Neuron (in vitro differentiated cells): ENCODE measurements at regions not wholly inside any gene's neighbourhood (a gene's known extent, or its start where the extent isn't known, plus 50 kb on each side); places are given as distances from the start of the nearest gene placed in this dataset.

ENCODE experiments used
- H2AFZ ChIP-seq: one replicate; pipeline ENCODE4 v1.6.1; 2013; ENCODE audit warnings: low read depth, mild to moderate bottlenecking, inconsistent platforms, low read length, moderate library complexity
- H3K27me3 ChIP-seq: one replicate; pipeline ENCODE4 v1.6.1; 2013; ENCODE audit warnings: low read length; ENCODE audit not compliant: insufficient read depth
- H3K36me3 ChIP-seq: one replicate; pipeline ENCODE4 v1.6.1; 2013; ENCODE audit warnings: low read length; ENCODE audit not compliant: insufficient read depth
- H3K4me1 ChIP-seq: one replicate; pipeline ENCODE4 v1.6.1; 2013; ENCODE audit warnings: low read length; ENCODE audit not compliant: insufficient read depth
- H3K4me3 ChIP-seq: 2 replicates; pipeline ENCODE4 v1.5.1; 2013; ENCODE audit warnings: mild to moderate bottlenecking, low read length, moderate library complexity
- H3K9me3 ChIP-seq: one replicate; pipeline ENCODE4 v1.6.1; 2013; ENCODE audit warnings: low read length

DNA sequence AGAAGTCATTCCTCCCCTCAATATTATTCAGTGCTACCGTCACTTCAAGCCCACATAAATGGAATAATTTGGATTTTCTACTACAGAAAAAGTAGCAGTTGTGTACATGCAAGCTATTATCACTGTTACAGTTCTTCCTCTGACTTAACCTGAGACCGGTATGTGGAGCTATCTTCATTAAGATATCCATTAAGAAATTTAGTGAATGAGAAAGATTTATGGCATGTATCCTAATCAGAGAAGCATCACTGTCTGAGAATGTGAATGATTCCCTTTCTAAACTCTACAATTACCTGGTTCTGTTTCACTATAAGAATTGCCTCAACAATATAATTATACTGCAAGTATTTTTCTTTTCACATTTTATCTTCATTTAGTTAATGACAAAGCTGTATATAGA, 278.7 kb downstream of the KLF5 start:
- no peaks in the 10 kb centered on the region for H3K4me1 ChIP-seq
- H3K4me3 ChIP-seq, result no peak overlapping the region
- H3K9me3 ChIP-seq, result no peaks in the 10 kb centered on the region
- H3K36me3 ChIP-seq, result no peaks in the 10 kb centered on the region
- no peak overlapping the region for H2AFZ ChIP-seq
- H3K27me3 ChIP-seq, result no peaks in the 10 kb centered on the region

DNA sequence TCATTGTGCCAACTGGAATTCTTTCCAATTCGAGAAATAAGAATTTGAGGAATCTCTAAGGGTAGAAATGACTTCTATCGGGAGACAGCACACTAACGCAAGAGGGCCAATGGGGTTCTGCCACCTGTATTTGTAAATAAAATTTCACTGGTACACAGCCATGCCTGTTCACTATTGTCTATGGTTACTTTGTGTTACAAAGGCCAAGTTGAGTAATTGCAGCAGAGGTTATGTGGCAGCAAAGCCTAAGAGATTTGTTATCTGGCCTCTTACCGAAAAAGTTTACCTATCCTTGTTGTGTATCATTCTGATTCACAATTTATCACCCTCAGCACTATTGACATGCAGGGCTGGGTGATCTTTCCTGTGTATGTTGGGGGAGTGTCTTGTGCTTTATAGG, 278.0 kb downstream of the KLF5 start:
- Histone ChIP-seq H3K36me3 (no peaks in the 10 kb centered on the region), H3K9me3 (no peaks in the 10 kb centered on the region), H2AFZ (no peak overlapping the region), H3K4me3 (no peak overlapping the region), H3K27me3 (no peaks in the 10 kb centered on the region), H3K4me1 (no peaks in the 10 kb centered on the region)

DNA sequence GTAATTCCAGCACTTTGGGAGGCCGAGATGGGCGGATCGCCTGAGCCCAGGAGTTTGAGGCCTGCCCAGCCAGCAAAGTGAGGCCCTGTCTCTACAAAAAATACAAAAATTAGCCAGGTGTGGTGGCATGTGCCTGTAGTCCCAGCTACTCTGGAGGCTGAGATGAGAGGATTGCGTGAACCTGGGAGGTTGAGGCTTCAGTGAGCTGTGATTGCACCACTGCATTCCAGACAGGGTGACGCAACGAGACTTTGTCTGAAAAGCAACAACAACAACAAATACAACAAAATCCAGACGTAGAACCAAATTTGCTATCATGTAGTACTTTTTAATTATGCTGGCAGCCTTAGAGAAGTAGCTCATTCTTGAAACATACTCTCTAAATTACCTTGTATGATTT, 277.1 kb downstream of the KLF5 start:
- H3K4me1 ChIP-seq, result no peaks in the 10 kb centered on the region
- no peaks in the 10 kb centered on the region for H3K36me3 ChIP-seq
- H3K27me3 ChIP-seq, result no peaks in the 10 kb centered on the region
- no peak overlapping the region for H2AFZ ChIP-seq
- no peak overlapping the region for H3K4me3 ChIP-seq
- no peaks in the 10 kb centered on the region for H3K9me3 ChIP-seq

DNA sequence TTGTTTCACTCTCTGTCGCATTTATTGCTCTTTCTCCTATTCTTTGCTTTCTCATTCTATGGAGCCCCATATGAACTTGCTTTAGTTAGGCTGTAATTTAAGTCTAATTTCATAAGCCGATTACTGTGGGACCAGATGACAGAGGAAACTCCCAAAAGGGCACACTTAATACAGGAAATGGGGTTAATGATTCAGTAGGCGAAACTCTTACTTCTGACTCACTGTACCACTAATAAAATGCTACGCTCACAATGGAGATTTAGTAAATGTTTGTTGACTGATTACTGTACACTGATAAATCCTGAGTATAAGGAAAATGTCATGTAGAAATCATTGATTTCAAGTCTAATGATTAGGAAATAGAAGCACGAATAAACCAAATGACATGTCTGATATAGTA, 276.4 kb downstream of the KLF5 start:
- Histone ChIP-seq H3K36me3 (no peaks in the 10 kb centered on the region), H3K4me3 (no peak overlapping the region), H2AFZ (no peak overlapping the region), H3K27me3 (no peaks in the 10 kb centered on the region), H3K9me3 (no peaks in the 10 kb centered on the region), H3K4me1 (no peaks in the 10 kb centered on the region)

DNA sequence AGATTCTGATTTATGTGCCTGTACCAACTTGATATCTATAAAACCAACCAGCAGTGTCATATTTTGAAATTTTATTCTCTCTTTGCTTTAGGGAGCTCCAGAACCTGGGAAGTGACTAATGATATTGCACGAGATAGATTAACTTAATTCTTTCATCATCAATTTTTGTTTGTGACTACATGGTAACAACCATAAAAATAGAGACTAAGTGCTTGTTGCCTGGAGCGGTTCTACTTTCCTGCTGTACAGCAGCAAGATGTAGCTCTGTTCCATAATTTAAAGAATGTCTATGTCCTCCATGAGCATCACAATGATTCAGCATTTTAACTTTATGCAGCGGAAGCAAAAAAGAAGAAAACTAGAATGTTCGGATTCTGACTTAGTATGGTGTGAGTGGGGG, 275.6 kb downstream of the KLF5 start:
- H3K9me3 ChIP-seq, result no peaks in the 10 kb centered on the region
- no peak overlapping the region for H3K4me3 ChIP-seq
- H3K36me3 ChIP-seq, result no peaks in the 10 kb centered on the region
- no peaks in the 10 kb centered on the region for H3K27me3 ChIP-seq
- H2AFZ ChIP-seq, result no peak overlapping the region
- H3K4me1 ChIP-seq, result no peaks in the 10 kb centered on the region

DNA sequence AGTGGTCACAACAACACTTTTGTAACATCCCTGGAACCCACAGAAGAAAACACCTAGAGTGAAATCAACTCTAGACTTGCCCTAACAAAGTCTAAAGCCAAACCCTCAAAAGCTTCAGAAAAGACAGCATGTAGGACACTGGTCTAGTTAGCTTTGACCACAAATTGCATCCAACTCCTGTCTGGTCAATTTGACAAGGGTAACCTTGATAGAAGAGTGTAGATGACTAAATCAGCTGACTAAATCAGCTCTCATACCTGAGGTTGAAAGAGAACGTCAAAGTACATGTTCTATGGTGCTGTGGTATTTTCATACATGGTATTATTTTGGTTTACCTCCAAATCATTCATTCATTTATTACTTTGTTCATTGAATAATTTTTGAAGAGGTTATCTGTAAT, 272.8 kb downstream of the KLF5 start:
- Histone ChIP-seq H3K36me3 (no peaks in the 10 kb centered on the region), H3K4me3 (no peak overlapping the region), H3K4me1 (no peaks in the 10 kb centered on the region), H3K27me3 (no peaks in the 10 kb centered on the region), H2AFZ (no peak overlapping the region), H3K9me3 (no peaks in the 10 kb centered on the region)

DNA sequence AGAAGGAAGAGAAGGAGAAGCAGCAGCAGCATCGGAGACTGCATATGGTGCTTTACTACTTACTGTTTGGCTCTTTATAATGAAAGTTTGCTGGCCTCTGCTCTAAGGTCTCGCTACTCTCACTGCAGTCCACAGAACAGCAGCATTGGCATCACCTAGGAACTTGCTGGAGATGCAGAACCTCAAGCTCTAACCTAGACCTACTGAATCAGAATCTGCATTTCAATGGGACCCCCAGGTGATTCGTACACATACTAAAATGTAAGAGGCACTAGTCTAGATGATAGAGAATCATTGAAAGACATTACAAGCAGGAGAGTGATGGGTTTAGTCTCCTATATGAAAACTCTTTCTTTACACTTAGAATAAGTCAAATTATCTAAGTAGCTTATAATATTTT, 270.6 kb downstream of the KLF5 start:
- no peaks in the 10 kb centered on the region for H3K4me1 ChIP-seq
- no peak overlapping the region for H2AFZ ChIP-seq
- no peaks in the 10 kb centered on the region for H3K36me3 ChIP-seq
- H3K4me3 ChIP-seq, result no peak overlapping the region
- H3K27me3 ChIP-seq, result no peaks in the 10 kb centered on the region
- H3K9me3 ChIP-seq, result no peaks in the 10 kb centered on the region

DNA sequence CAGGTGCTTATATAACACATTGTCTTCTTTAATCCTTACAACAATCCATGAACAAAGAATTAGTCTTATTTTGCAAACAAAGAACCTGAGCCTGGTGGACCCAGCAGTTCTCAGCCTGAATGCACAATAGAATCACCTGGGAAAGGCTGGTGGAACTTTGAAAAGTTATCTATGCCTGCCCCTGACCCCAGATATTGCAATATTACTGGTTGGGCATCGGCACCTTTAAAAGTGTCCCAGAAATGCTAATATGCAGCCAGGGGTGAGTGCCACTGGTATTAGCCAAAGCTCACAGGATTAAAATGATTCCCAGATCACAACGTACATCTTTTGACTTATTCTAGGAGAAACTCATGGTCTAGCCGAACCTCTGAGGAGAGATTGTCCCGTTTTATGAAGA, 268.8 kb downstream of the KLF5 start:
- no peaks in the 10 kb centered on the region for H3K4me1 ChIP-seq
- H3K4me3 ChIP-seq, result no peak overlapping the region
- H3K27me3 ChIP-seq, result no peaks in the 10 kb centered on the region
- H2AFZ ChIP-seq, result no peak overlapping the region
- H3K9me3 ChIP-seq, result no peaks in the 10 kb centered on the region
- H3K36me3 ChIP-seq, result no peaks in the 10 kb centered on the region

DNA sequence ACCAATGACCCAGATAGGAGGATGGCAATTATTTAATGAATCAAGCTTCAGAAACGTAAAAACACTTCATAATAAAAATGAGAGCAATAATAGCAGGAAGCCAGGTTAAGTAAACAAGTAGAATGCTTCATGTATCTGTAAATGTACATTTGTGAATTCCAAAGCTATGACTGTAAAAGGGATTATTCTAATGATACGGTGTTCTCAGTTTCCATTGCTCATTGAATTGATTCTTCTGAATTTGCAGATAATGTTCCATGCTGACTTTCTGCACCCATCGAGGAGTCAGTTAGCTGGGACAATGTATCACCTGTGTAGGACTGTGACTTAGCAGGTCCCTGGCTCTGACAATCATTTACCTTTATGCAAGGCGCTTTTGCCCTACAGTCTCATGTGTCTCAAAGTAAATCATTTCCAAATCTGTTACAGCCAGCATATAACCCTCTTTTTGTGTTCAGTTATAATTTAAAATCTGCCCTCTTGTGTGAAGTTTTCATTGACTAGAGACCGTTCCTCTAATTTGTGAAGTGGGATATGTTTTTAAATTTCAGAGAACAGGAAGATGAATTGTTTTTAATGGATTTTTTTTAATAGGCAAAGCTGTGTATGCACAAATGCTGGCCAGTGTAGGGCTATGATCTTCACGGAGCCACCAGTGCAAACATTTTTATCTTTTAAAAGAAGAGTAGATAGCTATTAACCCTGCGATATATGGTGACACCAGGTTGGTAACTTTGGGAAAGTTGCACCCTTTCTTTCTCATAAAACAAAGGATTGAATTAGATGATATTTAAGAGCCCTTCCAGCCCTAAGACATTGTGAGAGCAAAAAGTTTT, 267.1 kb downstream of the KLF5 start:
- Histone ChIP-seq H2AFZ (no peak overlapping the region), H3K4me1 (no peaks in the 10 kb centered on the region), H3K27me3 (no peaks in the 10 kb centered on the region), H3K36me3 (no peaks in the 10 kb centered on the region), H3K4me3 (no peak overlapping the region), H3K9me3 (no peaks in the 10 kb centered on the region)

DNA sequence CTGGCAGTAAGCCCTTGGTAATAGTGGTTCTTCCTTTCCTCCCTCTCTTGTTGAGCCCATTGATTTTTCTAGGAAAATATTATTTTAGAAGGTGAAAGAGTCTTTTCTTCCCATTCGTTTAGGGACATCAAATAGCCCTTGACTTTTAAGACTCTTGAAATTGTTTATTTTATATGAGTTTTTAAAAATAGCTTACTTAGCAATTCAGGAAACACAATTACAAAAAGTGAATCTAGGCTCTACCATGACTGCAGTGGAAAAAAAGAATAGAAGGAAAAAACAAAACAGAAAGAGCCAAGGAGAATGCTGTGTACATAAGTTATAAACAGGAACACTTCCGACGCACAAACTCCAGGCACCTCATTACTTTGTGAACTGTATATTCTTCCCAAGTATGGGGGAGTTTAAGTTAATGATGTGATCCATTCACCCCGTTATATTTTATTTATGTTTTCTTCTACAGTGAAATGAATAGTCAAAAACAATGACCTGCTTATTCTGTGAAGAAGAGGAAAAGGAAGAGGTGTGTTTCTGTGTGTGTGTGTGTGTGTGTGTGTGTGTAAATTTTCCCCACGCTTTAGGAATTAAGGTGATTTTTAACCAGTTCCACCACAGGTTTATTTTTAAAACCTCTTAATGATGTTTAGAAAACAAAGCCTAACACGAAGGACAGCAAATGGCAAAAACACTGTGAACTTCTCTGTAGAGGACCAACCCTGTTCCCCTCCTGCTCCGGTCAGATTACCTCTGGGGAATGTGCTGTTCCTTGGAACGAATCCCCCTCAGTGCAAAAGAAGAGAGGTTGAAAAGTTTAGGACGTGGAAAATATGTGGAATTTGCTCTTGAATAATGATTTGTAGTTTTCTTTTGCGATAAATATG, 266.3 kb downstream of the KLF5 start:
- Histone ChIP-seq H3K4me3 (no peak overlapping the region), H3K4me1 (no peaks in the 10 kb centered on the region), H3K9me3 (no peaks in the 10 kb centered on the region), H3K36me3 (no peaks in the 10 kb centered on the region), H3K27me3 (no peaks in the 10 kb centered on the region), H2AFZ (no peak overlapping the region)

DNA sequence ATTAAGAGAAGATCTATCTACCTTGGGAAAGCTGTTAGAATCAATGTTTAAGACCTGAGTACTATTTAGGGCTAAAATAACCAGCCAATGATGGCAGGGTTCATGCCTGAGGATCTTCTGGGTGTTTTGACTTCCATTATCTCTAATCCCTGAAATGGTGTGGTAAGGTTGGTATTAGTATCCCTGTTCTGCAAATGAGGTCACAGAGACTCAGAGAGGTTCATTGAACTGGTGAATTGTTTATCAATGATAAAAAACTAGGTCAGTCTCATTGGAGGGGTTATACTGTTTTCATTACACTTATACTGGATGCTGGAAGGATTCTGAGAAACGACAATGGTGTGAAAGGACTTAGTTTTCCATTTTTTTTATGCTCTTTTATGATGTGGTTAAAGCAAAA, 264.8 kb downstream of the KLF5 start:
- no peaks in the 10 kb centered on the region for H3K27me3 ChIP-seq
- no peaks in the 10 kb centered on the region for H3K36me3 ChIP-seq
- no peak overlapping the region for H3K4me3 ChIP-seq
- no peaks in the 10 kb centered on the region for H3K4me1 ChIP-seq
- no peak overlapping the region for H2AFZ ChIP-seq
- H3K9me3 ChIP-seq, result no peaks in the 10 kb centered on the region

DNA sequence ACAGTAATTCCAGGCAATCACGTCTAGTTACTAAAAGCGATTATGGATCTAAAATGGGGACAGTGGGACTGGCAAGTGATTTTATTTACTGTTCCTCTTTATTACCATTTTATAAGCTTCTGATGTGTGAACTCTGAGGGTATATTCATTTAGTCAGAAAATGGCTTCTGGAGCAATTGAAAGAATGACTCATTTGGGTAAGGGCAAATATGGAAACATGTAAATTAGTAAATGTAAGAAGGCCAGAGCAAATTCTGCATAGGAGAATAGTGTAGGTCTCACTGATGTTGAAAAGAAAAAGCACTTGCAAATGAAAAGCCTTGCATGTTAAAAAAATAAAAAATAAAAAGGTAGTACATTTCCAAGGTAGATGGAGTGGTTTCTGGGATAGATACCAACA, 262.2 kb downstream of the KLF5 start:
- Histone ChIP-seq H3K27me3 (no peaks in the 10 kb centered on the region), H3K9me3 (no peaks in the 10 kb centered on the region), H2AFZ (no peak overlapping the region), H3K36me3 (no peaks in the 10 kb centered on the region), H3K4me3 (no peak overlapping the region), H3K4me1 (no peaks in the 10 kb centered on the region)

DNA sequence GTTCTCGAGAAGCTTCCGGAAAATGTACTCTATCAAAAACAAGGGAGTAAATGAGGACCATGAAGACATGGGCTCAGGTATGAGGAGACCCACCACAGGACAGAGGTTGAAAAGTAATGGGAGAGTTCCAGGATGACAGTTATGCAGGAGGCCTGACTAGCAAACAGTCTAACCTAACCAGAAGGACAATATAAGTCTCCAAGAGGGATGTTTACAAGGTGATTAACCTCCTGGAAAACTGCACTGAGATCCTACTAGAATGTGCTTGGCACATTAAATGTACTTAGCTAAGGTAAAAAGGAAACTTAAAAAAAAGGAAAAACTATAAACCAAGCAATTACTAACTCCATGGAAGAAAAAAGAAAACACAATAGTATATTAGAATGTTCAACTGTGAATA, 258.3 kb downstream of the KLF5 start:
- no peaks in the 10 kb centered on the region for H3K4me1 ChIP-seq
- no peak overlapping the region for H2AFZ ChIP-seq
- no peaks in the 10 kb centered on the region for H3K36me3 ChIP-seq
- H3K27me3 ChIP-seq, result no peaks in the 10 kb centered on the region
- H3K4me3 ChIP-seq, result no peak overlapping the region
- no peaks in the 10 kb centered on the region for H3K9me3 ChIP-seq
